GM13976 (cell line): ENCODE measurements at regions not wholly inside any gene's neighbourhood (a gene's known extent, or its start where the extent isn't known, plus 50 kb on each side); places are given as distances from the start of the nearest gene placed in this dataset.

Experiments used
- DNase-seq: peaks from one replicate; pipeline ENCODE4 v3.0.0; 2012; ENCODE audit warnings: low spot score
- CTCF ChIP-seq: IDR thresholded peaks from 2 replicates; pipeline ENCODE4 v1.5.1; 2012; ENCODE audit warnings: borderline replicate concordance, mild to moderate bottlenecking; ENCODE audit not compliant: insufficient read depth; ENCODE audit errors: extremely low read depth, missing control alignments, control extremely low read depth
- in situ Hi-C: fragments of 300-500 bp; cut with MboI; formaldehyde crosslinking; loops from one replicate; pipeline ENCODE4 v1.12.0; 2022; ENCODE audit warnings: low sequenced_read_pairs, mixed read lengths, inconsistent platforms; ENCODE audit not compliant: unreplicated experiment

DNA sequence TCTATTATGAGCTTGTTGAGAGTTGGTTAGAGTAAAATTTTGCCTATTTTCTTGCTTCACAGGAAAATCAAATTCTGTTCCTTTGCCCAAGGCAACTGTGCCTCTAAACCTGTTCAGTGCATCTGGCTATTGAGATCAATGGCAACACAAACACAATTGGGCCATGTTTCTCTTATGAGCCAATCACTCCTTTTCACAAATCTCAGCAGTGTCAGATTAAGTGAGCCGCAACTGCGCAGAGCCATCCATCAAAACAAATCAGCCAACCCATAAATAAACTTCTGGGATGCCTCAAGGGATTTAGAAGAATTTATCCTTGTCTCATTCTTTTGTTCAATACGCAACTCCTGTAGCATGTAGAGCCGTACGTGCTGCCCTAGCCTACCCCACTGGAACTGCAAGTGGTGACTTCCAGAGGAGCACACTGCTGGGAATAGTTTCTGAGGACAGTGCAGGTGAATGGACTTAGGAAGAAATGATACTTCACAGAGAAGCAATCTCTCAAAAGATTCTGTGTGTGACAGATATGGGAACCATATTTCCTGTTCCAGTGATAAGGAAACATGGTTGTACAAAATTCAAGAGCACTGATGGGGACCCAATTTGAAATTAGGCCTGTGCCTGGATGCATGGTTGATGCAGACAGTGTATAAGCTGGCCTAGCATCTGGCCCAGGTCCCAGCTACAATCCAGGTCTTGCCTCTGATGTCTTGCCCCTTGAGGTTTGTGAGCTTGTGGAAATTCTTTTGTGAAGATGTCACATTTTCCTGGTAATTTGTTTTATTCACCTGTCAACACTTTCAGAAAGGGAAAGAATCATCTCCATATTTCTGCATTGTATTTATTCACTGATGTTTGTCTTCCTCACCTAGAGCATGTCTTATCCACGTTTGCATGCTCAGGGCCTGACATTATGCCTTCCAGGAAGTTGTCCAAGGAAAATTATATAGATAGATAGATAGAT is 166.2 kb downstream of the URB2 start:
- in situ Hi-C loops: no loop called here
- no peak for DNase-seq

DNA sequence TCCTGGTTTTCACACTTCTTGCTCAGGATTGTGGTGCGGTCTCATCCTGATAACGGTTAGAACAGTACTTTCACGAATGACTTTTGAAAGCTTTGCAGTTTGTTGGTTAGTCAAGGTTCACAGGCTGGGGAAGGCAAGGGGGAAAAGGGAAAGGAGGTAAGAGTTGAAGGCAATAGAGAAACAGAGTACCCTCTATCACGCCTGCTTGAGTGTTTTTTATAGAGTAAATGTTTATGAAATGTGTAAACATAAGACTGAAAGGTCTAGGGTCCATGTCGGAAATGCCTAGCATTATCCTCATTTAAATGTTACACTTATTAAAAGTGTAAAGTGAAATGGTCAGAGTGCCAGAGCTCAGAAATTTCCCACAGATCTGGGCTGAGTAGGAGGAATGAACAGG is 167.4 kb downstream of the URB2 start:
- no peak for TF ChIP-seq CTCF
- no peak for DNase-seq
- in situ Hi-C loops: no loop called here

More for the DNA sequence above, 166.2 kb downstream of the URB2 start:
- TF ChIP-seq CTCF: no peak

- TF ChIP-seq CTCF: no peak
- in situ Hi-C loops: no loop called here
Observed at GRCh38 chr1:229798558-229798957, 172.5 kb downstream of the URB2 start.

GRCh38 chr1:229803626-229804217 is 177.7 kb downstream of the URB2 start:
- no peak for DNase-seq
- in situ Hi-C loops: no loop called here
- TF ChIP-seq CTCF: no peak

More at GRCh38 chr1:229798558-229798957, 172.5 kb downstream of the URB2 start:
- DNase-seq: no peak

DNA sequence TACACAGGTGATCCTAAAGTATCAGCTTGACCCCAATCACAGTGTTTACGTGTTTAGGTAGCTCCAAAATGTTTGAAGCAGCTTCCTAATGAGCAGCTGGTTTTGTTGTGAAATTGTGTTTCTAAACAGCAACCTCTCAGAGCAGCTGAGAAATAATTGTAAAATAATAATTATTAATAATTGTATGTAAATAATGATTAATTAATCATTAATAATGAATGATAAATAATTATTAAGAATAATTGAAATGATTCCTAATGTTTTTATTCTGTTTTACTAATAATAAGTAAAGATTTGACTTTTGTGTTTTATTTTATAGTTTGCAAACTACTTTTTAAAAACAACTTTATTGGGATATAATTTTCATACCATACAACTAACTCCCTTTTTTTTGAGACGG is 182.2 kb downstream of the URB2 start:
- no peak for DNase-seq
- in situ Hi-C loops: no loop called here
- no peak for TF ChIP-seq CTCF

DNA sequence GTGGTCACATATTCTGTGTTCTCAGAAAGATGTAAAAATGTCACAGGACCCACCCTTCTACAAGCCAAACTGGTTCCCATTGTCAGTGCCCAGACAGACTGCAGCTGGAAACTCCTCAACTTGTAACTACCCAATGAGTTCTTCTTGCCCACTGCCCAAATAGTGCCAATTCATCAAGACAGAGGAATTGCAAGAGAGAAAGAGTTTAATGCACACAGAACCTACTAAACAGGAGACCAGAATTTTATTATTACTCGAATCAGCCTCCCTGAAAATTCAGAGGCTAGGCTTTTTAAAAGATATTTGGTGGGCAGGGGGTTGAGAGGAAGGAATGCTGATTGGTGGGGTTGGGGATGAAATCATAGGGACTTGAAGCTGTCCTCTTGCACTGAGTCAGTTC is 184.1 kb downstream of the URB2 start:
- no peak for DNase-seq
- no peak for TF ChIP-seq CTCF
- in situ Hi-C loops: no loop called here
